ENCODE measurements at regions not wholly inside any gene's neighbourhood (a gene's known extent, or its start where the extent isn't known, plus 50 kb on each side); places are given as distances from the start of the nearest gene placed in this dataset.

GRCh38 chr16:60295451-60295850, 1561.3 kb upstream of the GOT2 start:
- TF ChIP-seq, protein P1, sequence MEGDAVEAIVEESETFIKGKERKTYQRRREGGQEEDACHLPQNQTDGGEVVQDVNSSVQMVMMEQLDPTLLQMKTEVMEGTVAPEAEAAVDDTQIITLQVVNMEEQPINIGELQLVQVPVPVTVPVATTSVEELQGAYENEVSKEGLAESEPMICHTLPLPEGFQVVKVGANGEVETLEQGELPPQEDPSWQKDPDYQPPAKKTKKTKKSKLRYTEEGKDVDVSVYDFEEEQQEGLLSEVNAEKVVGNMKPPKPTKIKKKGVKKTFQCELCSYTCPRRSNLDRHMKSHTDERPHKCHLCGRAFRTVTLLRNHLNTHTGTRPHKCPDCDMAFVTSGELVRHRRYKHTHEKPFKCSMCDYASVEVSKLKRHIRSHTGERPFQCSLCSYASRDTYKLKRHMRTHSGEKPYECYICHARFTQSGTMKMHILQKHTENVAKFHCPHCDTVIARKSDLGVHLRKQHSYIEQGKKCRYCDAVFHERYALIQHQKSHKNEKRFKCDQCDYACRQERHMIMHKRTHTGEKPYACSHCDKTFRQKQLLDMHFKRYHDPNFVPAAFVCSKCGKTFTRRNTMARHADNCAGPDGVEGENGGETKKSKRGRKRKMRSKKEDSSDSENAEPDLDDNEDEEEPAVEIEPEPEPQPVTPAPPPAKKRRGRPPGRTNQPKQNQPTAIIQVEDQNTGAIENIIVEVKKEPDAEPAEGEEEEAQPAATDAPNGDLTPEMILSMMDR (IDR thresholded peaks at IDR 0.05; ENCODE audit: insufficient read depth, low read length, poor library complexity, severe bottlenecking) = no peak
- no peak overlapping the region for H3K4me3 ChIP-seq (replicated peaks; ENCODE audit: low read depth, low read length)
- DNase-seq (ENCODE audit: extremely low read depth, insufficient read length) = no peak
- H3K27me3 ChIP-seq (replicated peaks; ENCODE audit: control insufficient read depth, insufficient read depth, low read length) = no peaks in the 10 kb centered on the region
- no peaks in the 10 kb centered on the region for H3K36me3 ChIP-seq (ENCODE audit: control insufficient read depth, insufficient read depth, low read length)

- H3K4me3 ChIP-seq (replicated peaks; ENCODE audit: low read depth, low read length) = no peak overlapping the region
- TF ChIP-seq, protein P1 (IDR thresholded peaks at IDR 0.05; ENCODE audit: insufficient read depth, low read length, poor library complexity, severe bottlenecking) = no peak
- H3K27me3 ChIP-seq (replicated peaks; ENCODE audit: control insufficient read depth, insufficient read depth, low read length) = no peaks in the 10 kb centered on the region
- no peaks in the 10 kb centered on the region for H3K36me3 ChIP-seq (ENCODE audit: control insufficient read depth, insufficient read depth, low read length)
- no peak for DNase-seq (ENCODE audit: extremely low read depth, insufficient read length)
Observed at GRCh38 chr16:60285794-60286193, 1551.7 kb upstream of the GOT2 start.

GRCh38 chr16:60279061-60279665, 1545.0 kb upstream of the GOT2 start:
- no peak for DNase-seq (ENCODE audit: extremely low read depth, insufficient read length)
- H3K4me3 ChIP-seq (replicated peaks; ENCODE audit: low read depth, low read length) = no peak overlapping the region
- no peaks in the 10 kb centered on the region for H3K27me3 ChIP-seq (replicated peaks; ENCODE audit: control insufficient read depth, insufficient read depth, low read length)
- TF ChIP-seq, protein P1 (IDR thresholded peaks at IDR 0.05; ENCODE audit: insufficient read depth, low read length, poor library complexity, severe bottlenecking) = no peak
- H3K36me3 ChIP-seq (ENCODE audit: control insufficient read depth, insufficient read depth, low read length) = no peaks in the 10 kb centered on the region

GRCh38 chr16:60274431-60275019, 1540.4 kb upstream of the GOT2 start:
- TF ChIP-seq, protein P1 (IDR thresholded peaks at IDR 0.05; ENCODE audit: insufficient read depth, low read length, poor library complexity, severe bottlenecking) = no peak
- no peak for DNase-seq (ENCODE audit: extremely low read depth, insufficient read length)
- H3K36me3 ChIP-seq (ENCODE audit: control insufficient read depth, insufficient read depth, low read length) = no peaks in the 10 kb centered on the region
- no peaks in the 10 kb centered on the region for H3K27me3 ChIP-seq (replicated peaks; ENCODE audit: control insufficient read depth, insufficient read depth, low read length)
- no peak overlapping the region for H3K4me3 ChIP-seq (replicated peaks; ENCODE audit: low read depth, low read length)

DNA sequence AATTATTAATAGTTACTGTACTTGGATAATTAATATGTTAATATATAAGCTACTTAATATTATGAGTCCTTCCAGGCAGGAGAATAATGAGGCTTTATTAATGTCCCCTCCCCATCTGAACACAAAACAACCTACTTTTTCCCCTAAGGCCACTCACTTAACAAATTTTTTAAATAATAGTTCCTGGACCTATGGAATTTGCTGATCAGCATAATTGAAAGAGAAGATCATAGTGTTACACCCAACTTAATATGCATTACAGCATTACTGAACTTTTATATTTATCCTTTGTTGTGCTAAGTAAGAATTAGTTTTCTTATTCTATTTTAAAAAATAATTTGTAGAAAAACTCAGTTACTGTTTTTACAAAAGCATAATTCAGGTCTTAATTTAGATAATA, 1537.7 kb upstream of the GOT2 start:
- no peaks in the 10 kb centered on the region for H3K36me3 ChIP-seq (ENCODE audit: control insufficient read depth, insufficient read depth, low read length)

More for the DNA sequence above, 1537.7 kb upstream of the GOT2 start:
- TF ChIP-seq, protein P1 (IDR thresholded peaks at IDR 0.05; ENCODE audit: insufficient read depth, low read length, poor library complexity, severe bottlenecking) = no peak
- Histone ChIP-seq H3K4me3 (replicated peaks; ENCODE audit: low read depth, low read length) (no peak overlapping the region), H3K27me3 (replicated peaks; ENCODE audit: control insufficient read depth, insufficient read depth, low read length) (no peaks in the 10 kb centered on the region)
- no peak for DNase-seq (ENCODE audit: extremely low read depth, insufficient read length)

Measured in GM06990 (cell line).